ENCODE measurements at regions not wholly inside any gene's neighbourhood (a gene's known extent, or its start where the extent isn't known, plus 50 kb on each side); places are given as distances from the start of the nearest gene placed in this dataset.
A peak's percentile ranks its signal among the peaks of the same experiment; 100 is the strongest.

DNA sequence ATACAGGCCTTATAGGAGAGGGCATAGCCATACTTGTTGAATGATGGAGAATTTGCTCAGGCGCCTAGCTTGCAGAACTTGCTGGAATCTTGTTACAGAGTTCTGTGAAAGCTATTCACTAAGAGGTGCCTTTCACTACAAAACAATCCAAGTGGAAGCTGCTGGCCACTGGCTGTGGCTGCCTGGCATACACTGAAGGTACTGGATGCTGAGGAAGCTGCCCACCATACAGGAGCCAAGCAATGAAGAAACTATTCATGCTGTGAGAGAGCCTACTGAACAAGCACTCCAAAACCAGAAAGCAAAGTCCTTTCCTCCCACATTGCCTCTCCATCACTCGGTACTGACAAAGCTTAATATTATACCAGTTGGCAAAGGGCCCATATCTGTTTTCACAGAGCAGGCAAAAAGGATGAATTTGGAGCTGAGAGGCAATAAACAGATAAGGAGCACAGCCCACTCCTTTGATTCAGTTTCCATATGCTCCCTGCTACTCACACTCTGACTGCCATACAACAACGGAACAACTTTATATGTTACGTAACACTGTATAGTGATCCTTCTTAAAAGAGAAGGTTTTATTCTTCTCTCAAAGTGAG is 192.6 kb upstream of the ALCAM start:
- no peak for DNase-seq

DNA sequence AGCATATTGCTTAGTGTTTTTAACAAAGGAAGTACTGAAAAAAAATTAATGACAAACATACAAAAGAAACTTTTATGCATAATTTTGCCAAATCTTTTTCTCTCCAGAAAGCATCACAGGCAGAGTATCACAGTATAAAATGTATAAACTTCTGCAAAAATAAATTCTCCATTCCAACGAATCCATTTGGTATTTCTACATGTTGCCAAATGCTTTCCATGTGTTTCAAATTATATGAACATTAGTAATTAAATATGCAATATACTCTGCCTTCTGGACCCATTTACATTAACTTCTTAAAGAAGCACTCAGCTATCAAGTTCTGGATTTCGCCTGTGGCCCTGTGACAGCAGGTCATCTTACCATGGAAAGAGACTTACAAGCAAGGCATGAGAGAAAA is 189.1 kb upstream of the ALCAM start:
- DNase-seq: no peak

DNA sequence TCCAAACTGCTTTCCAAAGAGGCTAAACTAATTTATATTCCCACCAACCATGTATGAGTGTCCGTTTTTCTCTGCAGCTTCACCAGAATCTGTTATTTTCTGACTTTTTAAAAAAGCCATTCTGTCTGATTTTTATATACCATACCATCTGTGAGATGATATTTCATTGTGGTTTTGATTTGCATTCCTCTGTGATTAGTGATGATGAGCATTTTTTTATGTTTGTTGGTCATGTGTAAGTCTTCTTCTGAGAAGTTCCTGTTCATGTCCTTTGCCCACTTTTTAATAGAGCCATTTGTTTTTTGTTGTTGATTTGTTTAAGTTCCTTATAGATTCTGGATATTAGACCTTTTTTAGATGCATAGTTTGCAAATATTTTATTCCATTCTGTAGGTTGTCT is 179.4 kb upstream of the ALCAM start:
- DNase-seq: no peak

DNA sequence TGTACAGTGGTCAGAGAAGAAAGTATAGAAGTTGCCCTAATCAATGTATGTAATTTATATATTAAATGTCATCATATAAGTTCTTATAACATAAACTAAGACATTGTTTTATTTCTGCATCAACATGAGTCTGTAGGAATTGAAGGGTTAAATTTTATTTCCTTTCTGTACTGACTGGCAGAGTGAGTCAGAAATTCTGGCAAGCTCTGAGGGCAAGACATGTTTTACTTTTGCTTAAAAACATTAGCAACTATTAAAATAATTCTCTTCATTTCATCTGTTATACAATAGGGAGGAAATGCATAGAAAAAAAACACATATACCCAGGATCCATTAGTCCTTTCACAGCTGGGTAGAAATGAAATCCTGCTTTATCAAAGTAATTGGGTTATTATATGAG is 171.4 kb upstream of the ALCAM start:
- no peak for DNase-seq

DNA sequence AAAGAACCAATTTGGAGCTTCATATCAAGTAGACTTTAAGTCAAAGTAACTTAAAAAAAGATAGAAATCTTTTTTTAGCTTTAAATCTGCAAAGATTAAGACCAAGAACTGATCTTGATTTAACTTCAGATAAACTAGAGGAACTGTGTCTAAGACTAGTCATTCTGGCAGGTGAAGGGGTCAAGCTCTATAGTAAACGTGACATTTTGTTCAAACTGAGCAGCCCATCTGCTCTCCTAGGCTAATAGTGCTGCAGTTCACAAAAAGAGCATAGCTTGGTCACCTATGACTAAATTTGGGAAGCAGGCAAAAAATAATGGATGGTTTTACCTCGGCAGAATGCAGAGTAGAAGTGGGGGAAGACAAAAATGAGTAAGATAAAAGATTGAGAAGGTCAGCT is 168.8 kb upstream of the ALCAM start:
- no peak for DNase-seq

DNA sequence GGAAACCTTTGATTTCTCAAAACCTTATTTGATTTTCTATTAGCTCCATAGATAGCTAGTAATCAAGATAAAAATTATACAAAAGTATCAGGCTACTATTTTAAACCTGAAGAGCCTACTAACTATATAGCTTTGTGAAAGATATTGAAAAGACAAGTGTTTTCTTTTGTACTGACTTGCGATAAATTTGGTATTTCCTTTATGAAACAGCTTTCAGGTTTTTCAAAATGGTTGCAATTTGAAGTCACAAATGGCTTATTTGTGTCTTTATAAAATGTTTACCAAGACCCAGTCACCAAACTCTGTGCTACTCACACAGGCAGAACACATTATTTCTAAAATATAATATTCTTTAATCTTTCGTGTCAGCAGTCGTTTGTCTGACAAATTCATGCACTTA is 167.5 kb upstream of the ALCAM start:
- DNase-seq: no peak

DNA sequence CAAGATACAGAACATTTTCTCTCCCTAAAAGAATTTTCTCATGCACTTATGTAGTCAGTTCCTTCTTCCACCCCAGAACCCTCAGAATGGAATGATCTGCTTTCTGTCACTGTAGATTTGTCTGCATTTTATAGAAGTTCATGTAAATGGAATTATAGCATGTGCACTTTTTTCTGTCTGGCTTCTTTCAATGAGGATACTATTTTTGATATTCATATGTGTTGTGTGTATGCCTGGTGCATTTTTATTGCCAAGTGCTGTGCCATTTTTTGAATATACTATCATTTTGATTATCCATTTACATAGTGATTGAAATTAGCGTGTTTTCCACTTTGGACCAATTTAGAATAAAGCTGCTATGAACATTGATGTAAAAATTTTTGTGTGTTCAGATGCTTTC is 156.6 kb upstream of the ALCAM start:
- DNase-seq: no peak

DNA sequence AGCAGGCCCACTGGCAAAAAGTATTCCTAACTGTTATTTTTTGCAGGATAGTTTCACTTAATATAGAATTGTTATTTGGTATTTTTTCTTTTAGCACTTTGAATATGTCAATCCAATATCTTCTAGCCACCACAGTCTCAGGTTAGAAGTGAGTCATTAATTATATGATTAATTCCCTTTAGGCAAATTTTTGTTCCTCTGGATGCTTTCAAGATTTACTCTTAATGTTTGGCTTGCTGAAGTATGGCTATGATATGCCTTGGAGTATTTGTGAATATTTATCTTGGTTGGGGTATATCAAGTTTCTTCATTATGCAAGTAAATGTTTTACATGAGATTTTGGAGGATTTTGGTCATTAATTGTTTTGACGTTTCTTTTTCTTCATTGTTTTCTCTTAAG is 152.1 kb upstream of the ALCAM start:
- no peak for DNase-seq

DNA sequence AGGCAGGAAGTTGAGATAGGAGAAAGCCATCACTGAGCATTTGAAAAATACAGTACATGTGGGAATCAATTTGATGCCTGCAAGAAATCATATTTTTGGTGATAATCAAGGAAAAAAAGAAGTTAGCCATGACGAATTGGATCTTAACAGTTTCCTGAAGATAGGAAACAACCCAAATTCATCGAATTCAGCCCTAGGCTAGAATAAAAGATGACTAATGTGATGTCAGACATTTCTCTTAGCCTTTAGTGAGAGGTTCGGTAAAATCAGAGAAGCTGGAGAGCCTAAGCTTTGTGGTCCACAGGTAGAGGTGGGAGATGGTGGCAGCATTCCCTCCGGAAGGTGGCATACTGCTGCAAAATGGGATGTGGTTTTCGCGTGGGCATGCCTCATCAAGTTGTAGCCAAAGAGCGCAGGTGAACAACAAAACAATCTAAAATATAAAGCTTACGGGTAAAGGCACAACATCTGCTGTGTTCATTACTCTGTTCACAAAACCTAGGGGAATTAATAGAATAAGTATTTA is 144.1 kb upstream of the ALCAM start:
- no peak for DNase-seq

DNA sequence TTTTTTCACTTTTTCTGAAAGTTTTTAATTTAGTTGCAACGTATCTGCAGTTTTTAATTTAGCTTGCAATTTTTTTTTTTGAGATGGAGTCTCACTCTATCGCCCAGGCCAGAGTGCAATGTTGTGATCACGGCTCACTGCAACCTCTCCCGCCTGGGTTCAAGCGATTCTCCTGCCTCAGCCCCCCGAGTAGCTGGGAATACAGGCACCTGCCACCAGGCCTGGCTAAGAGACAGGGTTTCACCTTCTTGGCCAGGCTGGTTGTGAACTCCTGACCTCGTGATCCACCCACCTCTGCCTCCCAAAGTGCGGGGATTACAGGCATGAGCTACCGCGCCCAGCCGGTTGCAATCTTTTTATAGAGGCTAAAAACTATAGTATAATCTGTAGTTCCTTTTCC is 142.9 kb upstream of the ALCAM start:
- no peak for DNase-seq

DNA sequence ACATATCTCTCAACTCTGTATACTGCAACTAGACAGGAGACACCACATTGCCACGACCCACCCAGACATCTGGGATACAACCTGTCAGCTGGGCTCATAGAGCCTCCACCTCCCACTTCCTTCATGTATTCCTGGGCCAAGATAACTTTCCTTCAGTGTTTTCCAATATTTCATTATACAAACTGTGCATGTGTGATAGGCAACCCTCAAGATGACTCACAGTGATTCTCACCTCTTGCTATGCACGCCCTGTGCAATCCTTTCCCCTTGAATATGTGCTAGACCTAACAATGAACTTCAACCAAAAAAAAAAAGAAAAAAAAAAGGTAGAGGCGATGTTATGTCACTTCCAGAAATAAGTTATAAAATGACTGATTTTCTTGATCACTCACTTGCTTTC is 138.0 kb upstream of the ALCAM start:
- no peak for DNase-seq

DNA sequence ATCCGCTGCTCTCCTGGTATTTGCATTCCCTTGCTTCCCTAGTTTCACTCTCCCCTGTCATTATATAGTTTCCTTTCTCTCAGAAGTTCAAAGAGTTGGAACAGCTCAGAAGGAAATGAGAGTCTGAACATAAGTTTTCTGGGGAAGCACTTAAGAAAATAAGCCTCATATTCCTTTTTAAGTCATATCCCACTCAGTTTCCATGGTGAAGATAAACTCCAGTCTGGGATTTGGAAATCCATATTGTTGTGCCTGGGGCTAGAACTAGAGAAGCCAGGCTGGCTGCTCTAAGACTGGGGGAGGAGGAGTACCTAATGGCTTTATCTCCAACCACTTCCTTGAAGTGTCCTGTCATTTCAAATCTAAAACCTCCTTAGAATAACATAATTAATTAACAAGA is 134.2 kb upstream of the ALCAM start:
- DNase-seq: no peak

DNA sequence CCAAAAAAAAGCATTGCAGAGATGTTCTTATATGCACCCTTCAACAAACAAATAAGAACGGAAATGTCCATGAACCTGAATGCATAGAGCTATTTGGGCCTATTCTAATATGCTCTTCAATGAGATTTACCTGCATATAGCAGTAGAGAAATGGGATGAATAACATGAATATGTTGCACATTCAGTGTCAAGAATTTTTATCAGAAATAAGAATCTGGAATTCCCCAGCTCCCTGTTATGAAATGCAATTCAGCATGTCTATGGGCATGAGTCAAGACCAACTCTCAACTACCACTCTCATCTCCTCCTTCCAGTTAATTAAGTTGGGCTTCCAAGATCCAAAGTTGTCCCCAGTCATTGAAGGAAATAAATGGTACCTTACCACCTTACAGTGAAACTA is 133.7 kb upstream of the ALCAM start:
- no peak for DNase-seq

DNA sequence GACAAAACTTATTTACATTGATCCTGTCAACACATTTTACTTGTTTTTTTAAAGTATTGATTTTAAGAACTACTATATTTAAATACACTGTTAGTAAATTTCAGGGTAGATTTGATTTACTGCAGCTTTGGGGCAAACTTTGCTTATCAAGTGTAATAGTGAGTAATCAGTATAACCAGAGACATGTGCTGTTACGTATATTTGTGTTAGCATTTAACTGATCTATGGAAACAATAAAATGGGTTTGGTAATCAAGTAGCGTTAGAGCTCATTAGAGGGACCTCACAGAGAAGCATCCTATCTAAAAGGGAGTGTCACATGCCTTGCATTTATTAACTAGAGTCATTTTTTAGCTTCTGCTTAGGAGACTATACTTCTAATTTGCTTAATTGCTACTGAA is 131.5 kb upstream of the ALCAM start:
- DNase-seq: no peak

DNA sequence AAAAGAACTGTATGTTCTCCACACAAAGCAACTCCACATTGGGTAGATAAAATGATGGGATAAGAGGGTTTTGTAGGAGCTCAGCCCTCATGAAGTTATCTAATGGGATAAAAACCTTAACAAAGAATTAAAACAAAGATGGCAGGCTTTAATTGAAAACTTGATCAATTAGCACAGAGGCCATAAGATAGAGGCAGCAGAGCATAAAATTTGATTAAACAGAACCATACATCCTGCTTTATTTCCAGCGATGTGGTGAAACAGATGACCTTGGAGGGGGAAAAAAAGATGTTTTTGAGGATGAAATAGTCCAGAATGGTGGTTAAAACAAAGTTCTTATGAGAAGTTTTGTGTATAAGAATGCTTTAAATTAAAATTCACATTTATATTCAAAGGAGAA is 130.9 kb upstream of the ALCAM start:
- no peak for DNase-seq

DNA sequence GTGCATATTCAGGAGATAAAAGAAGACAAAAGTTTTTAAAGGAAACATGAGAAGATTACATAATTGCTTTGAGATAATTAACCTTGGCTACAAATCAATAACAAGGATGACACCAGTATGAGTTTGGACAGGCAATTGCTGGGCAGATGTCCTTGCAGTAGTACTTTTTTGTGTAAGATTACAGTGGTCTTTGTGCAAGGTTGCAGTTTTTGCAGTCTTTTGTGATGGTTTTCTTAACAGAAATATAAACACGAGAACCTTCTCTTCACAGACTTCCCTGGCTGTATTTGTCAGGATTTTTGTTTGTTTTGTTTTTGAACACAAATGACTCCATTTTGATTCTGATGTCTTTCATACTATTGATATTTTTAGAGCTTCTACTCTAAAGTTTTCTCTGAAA is 128.3 kb upstream of the ALCAM start:
- no peak for DNase-seq

DNA sequence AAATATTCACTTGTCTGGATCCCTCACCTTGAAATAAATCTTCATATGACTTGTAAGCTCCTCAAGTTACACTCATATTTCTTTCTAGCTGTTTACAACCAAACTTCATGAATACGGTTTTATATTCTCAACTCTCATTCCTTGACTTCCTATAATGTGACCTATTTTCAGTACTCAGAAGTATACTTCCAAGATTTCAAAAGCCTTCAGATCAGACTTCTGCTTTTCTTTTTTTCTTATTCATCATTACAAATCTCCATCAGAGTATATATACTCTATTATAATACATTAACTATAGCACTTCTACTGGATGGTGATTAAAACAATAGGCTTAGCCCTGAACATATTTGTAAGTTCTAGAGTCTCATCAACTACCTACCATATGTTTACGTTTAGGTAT is 123.6 kb upstream of the ALCAM start:
- no peak for DNase-seq

DNA sequence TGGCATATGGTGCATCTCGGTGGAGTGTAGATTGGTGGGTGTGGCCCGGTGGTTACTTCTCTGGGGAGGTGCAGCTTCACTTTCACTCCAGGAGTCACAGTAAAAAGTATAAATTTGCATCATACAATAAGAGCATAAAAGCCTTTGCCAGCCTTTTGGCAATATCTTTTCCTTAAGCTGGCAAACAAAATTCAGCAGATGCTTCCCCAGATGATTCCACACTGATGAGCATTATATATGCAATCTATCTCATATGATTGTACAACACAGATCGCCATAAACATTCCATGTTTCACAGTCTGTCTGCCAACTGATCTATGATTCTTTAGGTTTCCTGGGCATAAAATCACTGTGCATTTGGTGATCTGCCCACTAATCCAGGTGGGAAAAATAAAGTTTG is 120.2 kb upstream of the ALCAM start:
- no peak for DNase-seq

DNA sequence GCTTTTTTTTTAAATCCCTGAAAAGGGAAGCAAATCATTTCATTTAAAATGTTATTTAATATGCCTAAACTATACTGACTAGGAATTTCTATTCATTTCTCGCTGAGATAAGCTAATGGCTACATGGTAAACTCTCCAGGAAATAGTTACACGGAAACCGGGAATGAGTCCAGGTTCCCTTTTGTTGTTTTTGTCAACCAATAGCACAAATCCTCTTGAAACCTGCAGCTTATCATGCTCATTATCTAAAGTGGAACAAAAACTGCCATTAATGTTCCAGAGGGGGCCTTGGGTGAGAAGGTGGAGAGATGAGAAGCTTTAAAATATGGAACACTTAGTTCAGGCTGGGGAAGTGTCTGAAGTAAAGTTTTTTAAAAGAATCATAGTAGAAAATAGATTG is 113.5 kb upstream of the ALCAM start:
- peak; percentile 73 for DNase-seq

DNA sequence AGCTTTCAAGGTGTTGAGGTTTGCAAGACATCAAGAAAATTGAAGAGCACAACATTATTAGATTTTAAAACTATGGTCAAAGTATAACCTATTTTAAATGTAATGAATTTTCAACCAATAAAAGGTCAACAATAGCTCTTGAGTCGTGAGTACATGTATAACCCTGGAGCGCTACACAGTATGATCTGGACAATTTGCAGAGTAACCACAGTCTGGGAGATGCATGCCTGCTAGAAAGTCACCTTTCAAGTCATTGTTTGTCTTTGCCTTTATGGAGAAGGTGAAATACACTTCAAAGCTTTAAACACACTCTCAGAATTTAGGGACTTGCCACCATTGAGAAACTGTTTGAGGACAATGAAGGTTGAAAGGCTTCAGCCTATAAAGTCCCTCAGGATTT is 112.6 kb upstream of the ALCAM start:
- no peak for DNase-seq

DNA sequence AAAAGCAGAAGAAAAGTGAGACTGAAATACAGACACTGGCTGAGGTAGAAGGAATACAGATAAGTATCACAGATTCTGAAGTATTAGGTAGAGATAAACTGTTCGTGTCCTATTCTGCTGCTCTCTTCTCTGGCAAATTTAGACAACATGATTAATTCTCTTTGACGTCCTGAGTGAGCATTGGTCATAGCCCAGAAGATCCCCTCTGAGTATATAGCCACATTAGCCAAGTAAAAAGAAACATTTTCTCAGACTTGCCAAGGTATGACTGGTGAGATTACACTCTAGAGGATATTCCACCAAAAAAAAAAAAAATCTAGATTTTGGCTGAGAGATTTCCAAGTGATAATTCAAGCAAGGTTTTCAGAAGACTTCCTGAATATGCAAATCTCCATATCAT is 111.4 kb upstream of the ALCAM start:
- no peak for DNase-seq

DNA sequence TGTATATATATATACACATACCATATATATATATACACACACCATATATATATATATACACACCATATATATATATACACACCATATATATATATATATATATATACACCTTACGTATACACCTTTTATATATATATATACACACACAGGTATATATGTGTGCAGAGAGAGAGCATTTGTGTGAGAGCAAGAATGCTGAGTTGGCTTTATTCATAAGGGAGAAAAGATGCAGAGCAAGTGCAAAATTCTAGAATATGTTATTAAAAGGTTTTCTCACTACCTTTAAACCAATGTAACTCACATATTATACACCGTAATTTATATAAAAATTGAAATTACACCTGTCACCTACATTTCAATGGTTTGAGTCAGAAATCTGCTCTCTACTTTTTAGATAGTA is 107.2 kb upstream of the ALCAM start:
- no peak for DNase-seq

DNA sequence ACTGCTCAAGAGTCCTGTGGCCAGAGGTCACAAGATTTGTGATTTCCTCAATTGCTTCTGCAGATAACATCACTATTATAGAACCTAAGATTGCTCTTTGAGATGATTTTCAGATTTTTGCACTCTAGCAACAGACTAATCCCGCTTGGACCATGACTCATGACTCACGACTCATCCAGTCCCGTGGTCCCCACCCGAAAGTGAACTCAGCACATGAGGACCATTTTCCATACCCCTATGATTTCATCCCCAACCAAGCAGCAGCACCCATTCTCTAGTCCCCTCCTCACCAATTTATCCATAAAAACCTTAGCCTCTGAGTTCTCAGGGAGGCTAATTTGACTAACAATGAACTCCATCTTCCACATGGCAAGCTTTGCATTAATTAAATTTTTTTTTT is 106.3 kb upstream of the ALCAM start:
- no peak for DNase-seq

DNA sequence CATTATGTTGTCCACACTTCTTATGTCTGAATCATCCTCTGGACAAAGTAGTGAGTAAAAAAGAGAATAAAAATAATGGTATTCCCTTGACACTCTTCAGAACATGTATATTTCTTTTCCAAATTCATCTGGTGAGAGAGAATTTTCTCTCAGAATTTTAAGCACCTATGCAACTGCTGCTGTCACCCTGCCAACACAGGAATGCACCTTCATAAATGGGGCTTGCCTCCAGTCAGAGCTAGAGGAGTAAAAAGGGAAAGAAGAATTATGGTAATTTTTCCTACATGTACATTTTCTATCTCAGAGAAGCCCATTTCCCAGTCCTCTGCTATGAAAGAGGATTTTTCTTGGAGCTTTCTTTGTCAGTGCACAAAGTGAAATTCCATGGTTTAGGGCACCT is 92.2 kb upstream of the ALCAM start:
- no peak for DNase-seq

DNA sequence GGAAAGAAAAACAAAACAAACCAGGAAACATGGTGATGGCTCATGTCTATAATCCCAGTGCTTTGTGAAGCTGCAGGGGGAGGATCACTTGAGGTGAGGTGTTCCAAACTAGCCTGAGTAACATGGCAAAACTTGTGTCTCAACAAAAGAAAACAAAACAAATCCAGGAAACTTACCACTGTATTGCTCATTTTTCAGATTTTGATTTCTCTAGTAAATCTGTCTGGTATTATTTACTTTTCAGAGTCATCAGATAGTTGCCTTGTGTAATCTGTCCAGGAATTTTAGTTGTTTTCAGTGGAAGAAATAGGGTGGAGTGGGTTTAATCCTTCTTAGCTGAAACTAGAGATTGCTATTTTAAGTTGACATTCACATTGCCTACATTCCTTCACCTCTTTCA is 91.8 kb upstream of the ALCAM start:
- no peak for DNase-seq

DNA sequence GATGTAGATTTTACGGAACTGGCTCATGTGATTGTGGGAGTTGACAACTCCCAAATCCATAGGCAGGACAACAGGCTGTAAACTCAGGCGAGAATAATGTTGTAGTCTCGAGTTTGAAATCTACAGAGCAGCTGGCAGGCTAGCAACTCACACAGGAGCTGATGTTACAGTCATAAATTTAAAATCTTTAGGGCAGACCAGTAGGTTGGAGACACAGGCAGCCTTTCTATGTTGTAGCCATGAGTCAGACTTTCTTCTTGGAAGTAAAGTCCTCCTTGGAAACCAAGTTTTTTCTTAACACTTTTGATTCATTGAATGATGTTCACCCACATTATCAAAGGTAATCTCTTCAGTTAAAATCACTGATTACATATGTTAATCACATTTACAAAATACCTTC is 89.1 kb upstream of the ALCAM start:
- no peak for DNase-seq
